K562 (cell line): ENCODE measurements at regions not wholly inside any gene's neighbourhood (a gene's known extent, or its start where the extent isn't known, plus 50 kb on each side); places are given as distances from the start of the nearest gene placed in this dataset.

Experiments used
- ATAC-seq: fragments of 200-7000 bp; cut with Tn5 transposase; 3 replicates; pipeline ENCODE4 v1.9.1; 2020; ENCODE audit warnings: moderate library complexity
- BruUV-seq: library from RNA; stranded (reverse); fragments of 400-500 nt; replicated peaks from 2 replicates; lab custom pipeline; 2021; lab: Mats Ljungman, UMichigan
- CTCF ChIA-PET: fragments of 300-600 bp; formaldehyde crosslinking; extraction: SDS; loops from one replicate; lab custom pipeline; 2021; ENCODE audit warnings: low intra/inter-chr PET ratio; lab: Yijun Ruan, JAX
- POLR2A ChIA-PET: fragments of 300-600, 350-650 bp; sonication (Branson Sonifier 250); formaldehyde crosslinking; extraction: SDS; loops from one replicate; lab custom pipeline; 2021; ENCODE audit warnings: antibody characterized with exemption, inconsistent platforms; lab: Yijun Ruan, JAX
- DNase-seq, 4 experiments: peaks; one replicate each; pipeline versions ENCODE4 v3.0.0 to v3.0.0-alpha.2; 2011 to 2018; ENCODE audit warnings: low spot score in 3 of 4, mixed read lengths in 3 of 4; ENCODE audit errors: extremely low read depth in 1 of 4
- FAIRE-seq: peaks from 2 replicates; lab custom pipeline; 2011; peaks lifted over from hg19 to GRCh38; lab: Jason Lieb, UNC
- H2AFZ ChIP-seq: 2 replicates; pipeline ENCODE4 v1.6.0; 2011; ENCODE audit warnings: low read depth, low read length, control low read depth, inconsistent platforms
- H3K27ac ChIP-seq: fragments of 200-600 bp; 3 replicates; pipeline ENCODE4 v1.8.0; 2011; ENCODE audit warnings: low read depth, mild to moderate bottlenecking, control low read depth, inconsistent platforms, low read length, moderate library complexity, mixed read lengths; ENCODE audit errors: extremely low read depth
- H3K27me3 ChIP-seq, 2 experiments: fragments of 300-600 bp in 1 of 2; 2 replicates in 1 of 2; 3 replicates in 1 of 2; pipeline versions ENCODE4 v1.6.0 to v1.8.0; 2011; ENCODE audit warnings: inconsistent platforms in 2 of 2, low read length in 2 of 2, mild to moderate bottlenecking in 1 of 2, mixed read lengths in 1 of 2, moderate library complexity in 1 of 2; ENCODE audit not compliant: control insufficient read depth in 2 of 2, insufficient read depth in 2 of 2
- H3K36me3 ChIP-seq: fragments of 300-600 bp; 3 replicates; pipeline ENCODE4 v1.8.0; 2011; ENCODE audit warnings: mild to moderate bottlenecking, low read length, inconsistent platforms; ENCODE audit not compliant: control insufficient read depth, insufficient read depth
- H3K4me1 ChIP-seq, 2 experiments: fragments of 200-600 bp in 1 of 2; replicated peaks in 1 of 2; 2 replicates in 1 of 2; 3 replicates in 1 of 2; pipeline versions ENCODE4 v1.5.1 to v1.8.0; 2011; ENCODE audit warnings: inconsistent platforms in 2 of 2, low read length in 2 of 2, mild to moderate bottlenecking in 1 of 2, mixed read lengths in 1 of 2, moderate library complexity in 1 of 2; ENCODE audit not compliant: control insufficient read depth in 2 of 2, insufficient read depth in 2 of 2
- H3K4me2 ChIP-seq: 2 replicates; pipeline ENCODE4 v1.6.1; 2011; ENCODE audit warnings: low read length, control low read depth, inconsistent platforms, mixed read lengths; ENCODE audit not compliant: insufficient read depth
- H3K4me3 ChIP-seq: fragments of 200-600 bp; sonication (generic), shearing (Covaris generic); 2 replicates; pipeline ENCODE4 v1.5.1; 2016; ENCODE audit warnings: control low read depth, inconsistent platforms
- H3K79me2 ChIP-seq: fragments of 200-600 bp; 3 replicates; pipeline ENCODE4 v1.8.0; 2011; ENCODE audit warnings: low read length, inconsistent platforms; ENCODE audit not compliant: control insufficient read depth, insufficient read depth
- H3K9ac ChIP-seq, 2 experiments: 2 replicates each; pipeline versions ENCODE4 v1.6.0 to v1.6.1; 2011; ENCODE audit warnings: low read depth in 2 of 2, low read length in 2 of 2, control low read depth in 1 of 2, inconsistent platforms in 1 of 2, mild to moderate bottlenecking in 1 of 2, mixed read lengths in 1 of 2; ENCODE audit not compliant: insufficient read depth in 1 of 2
- H3K9me1 ChIP-seq: one replicate; pipeline ENCODE4 v1.6.0; 2011; ENCODE audit warnings: inconsistent platforms, mild to moderate bottlenecking, low read length, moderate library complexity; ENCODE audit not compliant: control insufficient read depth, insufficient read depth
- H3K9me3 ChIP-seq: replicated peaks from 2 replicates; pipeline ENCODE4 v1.5.1; 2011; ENCODE audit warnings: low read depth, low read length, inconsistent platforms; ENCODE audit not compliant: control insufficient read depth, insufficient read depth
- H4K20me1 ChIP-seq: replicated peaks from 2 replicates; pipeline ENCODE4 v1.6.1; 2011; ENCODE audit warnings: low read length, inconsistent platforms, mixed read lengths; ENCODE audit not compliant: control insufficient read depth, insufficient read depth
- BRD9 ChIP-seq: fragments of 450-650 bp; IDR thresholded peaks from 2 replicates; pipeline ENCODE4 v1.6.1; 2018; ENCODE audit warnings: low read depth; ENCODE audit not compliant: partially characterized antibody
- CBX3 ChIP-seq, 2 experiments: IDR thresholded peaks; 1 replicate in 1 of 2; 2 replicates in 1 of 2; pipeline ENCODE4 v1.6.1; 2012; ENCODE audit warnings: inconsistent platforms in 2 of 2, low read length in 2 of 2, borderline replicate concordance in 1 of 2, control low read depth in 1 of 2
- CREB3 ChIP-seq: fragments of 450-650 bp; conservative IDR thresholded peaks from 2 replicates; pipeline ENCODE4 v1.6.1; 2016; ENCODE audit warnings: missing genetic modification characterization, low read depth, mild to moderate bottlenecking, missing compliant biosample characterization, moderate library complexity
- DMBX1 ChIP-seq: fragments of 250-450 bp; sonication (Bioruptor Pico); IDR thresholded peaks from 2 replicates; pipeline ENCODE4 v1.8.0; 2022; ENCODE audit warnings: inconsistent platforms, mild to moderate bottlenecking, moderate library complexity, borderline replicate concordance
- GTF3C2 ChIP-seq: IDR thresholded peaks from 3 replicates; pipeline ENCODE4 v1.6.1; 2011; ENCODE audit warnings: borderline replicate concordance, mild to moderate bottlenecking, moderate library complexity; ENCODE audit not compliant: insufficient read length; ENCODE audit errors: extremely low read depth
- KAT7 ChIP-seq: sonication (generic); formaldehyde crosslinking; IDR thresholded peaks from 2 replicates; pipeline ENCODE4 v1.8.0; 2022; ENCODE audit warnings: missing genetic modification reagents, mild to moderate bottlenecking, borderline replicate concordance
- MTA3 ChIP-seq: fragments of 450-650 bp; formaldehyde crosslinking; IDR thresholded peaks from 2 replicates; pipeline ENCODE4 v1.6.1; 2017; ENCODE audit warnings: mild to moderate bottlenecking, borderline replicate concordance
- NR4A1 ChIP-seq, 2 experiments: fragments of 250-450 bp in 1 of 2; fragments of 450-650 bp in 1 of 2; sonication (Bioruptor Pico) in 1 of 2; IDR thresholded peaks; 2 replicates each; pipeline versions ENCODE4 v1.4.0 to v1.6.1; 2016 to 2020; ENCODE audit warnings: mild to moderate bottlenecking in 2 of 2, missing compliant biosample characterization in 1 of 2, missing genetic modification characterization in 1 of 2, moderate library complexity in 1 of 2
- STAT5A ChIP-seq: IDR thresholded peaks from 2 replicates; pipeline ENCODE4 v1.6.1; 2012; ENCODE audit warnings: low read length, inconsistent platforms, borderline replicate concordance
- TAF9B ChIP-seq: fragments of 450-650 bp; IDR thresholded peaks from 2 replicates; pipeline ENCODE4 v1.6.1; 2018; ENCODE audit warnings: mild to moderate bottlenecking; ENCODE audit not compliant: partially characterized antibody
- TAL1 ChIP-seq: fragments of 450-650 bp; IDR thresholded peaks from 2 replicates; pipeline ENCODE4 v1.6.1; 2016; ENCODE audit warnings: mild to moderate bottlenecking
- TCF7 ChIP-seq: sonication (generic); IDR thresholded peaks from 2 replicates; pipeline ENCODE4 v1.6.1; 2016; ENCODE audit warnings: antibody characterized with exemption, borderline replicate concordance
- ZBTB49 ChIP-seq: sonication (generic); formaldehyde crosslinking; IDR thresholded peaks from 2 replicates; pipeline ENCODE4 v1.8.0; 2022; ENCODE audit warnings: missing genetic modification reagents, mild to moderate bottlenecking, borderline replicate concordance
- ZFX ChIP-seq: sonication (generic); formaldehyde crosslinking; IDR thresholded peaks from 2 replicates; pipeline ENCODE4 v1.8.0; 2022; ENCODE audit warnings: mild to moderate bottlenecking, missing genetic modification reagents, moderate library complexity
- ZKSCAN1 ChIP-seq: fragments of 150-350 bp; IDR thresholded peaks from 2 replicates; pipeline ENCODE4 v1.6.1; 2016; ENCODE audit warnings: low read depth, low read length
- ZNF551 ChIP-seq: fragments of 250-450 bp; sonication (Bioruptor Pico); IDR thresholded peaks from 2 replicates; pipeline ENCODE4 v1.5.0; 2021; ENCODE audit warnings: mild to moderate bottlenecking, moderate library complexity
- ZNF778 ChIP-seq: fragments of 450-650 bp; formaldehyde crosslinking; IDR thresholded peaks from 2 replicates; pipeline ENCODE4 v1.4.0; 2020; ENCODE audit warnings: mild to moderate bottlenecking, moderate library complexity
- WGBS: fragments of 100-300 bp; shearing (Covaris generic); methylation state at CpG from one replicate; pipeline ENCODE4 v1.1.6; 2016; ENCODE audit warnings: low coverage, mixed read lengths; ENCODE audit not compliant: insufficient coverage; ENCODE audit errors: missing lambda C conversion rate; 5-methylcytosine and 5-hydroxymethylcytosine counted together
- in situ Hi-C: fragments of 300-500 bp; cut with MboI; formaldehyde crosslinking; loops from 4 replicates; pipeline ENCODE4 v1.15.0; 2018; ENCODE audit warnings: inconsistent platforms, mixed read lengths
- intact Hi-C: fragments of 100-400 bp; cut with micrococcal nuclease; formaldehyde crosslinking; loops from 2 replicates; pipeline ENCODE4 v1.14.2; 2022

- 0% methylated on average over 8 of the region's 8 CpGs for WGBS
- FAIRE-seq = no peak
- TF ChIP-seq MTA3 = no peak
- no peak for TF ChIP-seq TCF7
- TF ChIP-seq GTF3C2 = no peak
- TF ChIP-seq BRD9 = no peak
- TF ChIP-seq NR4A1 (CRISPR knock-in tag; IDR thresholded peaks at IDR 0.05) = no peak
- TF ChIP-seq NR4A1 (tag; IDR thresholded peaks at IDR 0.05) = no peak
- no peak for TF ChIP-seq TAF9B
- TF ChIP-seq ZNF551 = no peak
- no peak for TF ChIP-seq ZBTB49 (CRISPR knock-in tag)
- TF ChIP-seq ZFX (CRISPR knock-in tag) = no peak
- no peak for TF ChIP-seq CBX3 (IDR thresholded peaks at IDR 0.05; ENCODE audit: borderline replicate concordance in 1 of 2, low read length in 2 of 2)
- no peak for TF ChIP-seq TAL1
- no peak for TF ChIP-seq CREB3 (tag)
- no peak for TF ChIP-seq ZNF778 (CRISPR knock-in tag)
- no peak for TF ChIP-seq STAT5A
- TF ChIP-seq DMBX1 (CRISPR knock-in tag) = no peak
- no peak for TF ChIP-seq KAT7 (CRISPR knock-in tag)
- TF ChIP-seq ZKSCAN1 = no peak
Measured at GRCh38 chr6:44740566-44741120, 353.1 kb downstream of the CDC5L start.

More at GRCh38 chr6:44740566-44741120, 353.1 kb downstream of the CDC5L start:
- no peak for ATAC-seq
- Histone ChIP-seq H3K4me3 (no peak overlapping the region), H3K9ac (no peak overlapping the region), H3K9me1 (no peaks in the 10 kb centered on the region), H3K27me3 (peaks cover 12 to 45% of the 10 kb centered on the region in 2 experiments; a peak in 3 of 5 replicates), H3K36me3 (no peaks in the 10 kb centered on the region), H3K27ac (no peak overlapping the region), H3K4me1 (no peaks in the 10 kb centered on the region), H2AFZ (no peak overlapping the region), H3K9me3 (no peaks in the 10 kb centered on the region), H3K79me2 (no peaks in the 10 kb centered on the region), H4K20me1 (peaks cover 6% of the 10 kb centered on the region; the same call in 1 of the 2 replicates), H3K4me2 (no peak overlapping the region)
- CTCF ChIA-PET = no interaction called here
- POLR2A ChIA-PET = no interaction called here
- DNase-seq = no peak
- in situ Hi-C loops = no loop called here
- intact Hi-C loops = no loop called here
- no TSS peak for BruUV-seq
